ENCODE measurements at regions not wholly inside any gene's neighbourhood (a gene's known extent, or its start where the extent isn't known, plus 50 kb on each side); places are given as distances from the start of the nearest gene placed in this dataset.

- no peaks in the 10 kb centered on the region for H3K4me1 ChIP-seq (ENCODE audit: control insufficient read depth, extremely low read depth, insufficient read depth, low read length)
- no peak overlapping the region for H3K4me2 ChIP-seq (ENCODE audit: insufficient read depth, low read length)
- ChIA-PET CTCF (no interaction called here), POLR2A (no interaction called here)
- H3K9me1 ChIP-seq (replicated peaks; ENCODE audit: control insufficient read depth, extremely low read depth, insufficient read depth, low read length), result no peaks in the 10 kb centered on the region
- intact Hi-C loops (cut with micrococcal nuclease) (no loop called here), dilution Hi-C loops (cut with MboI; ENCODE audit: extremely low pct_ligation_motif_present, low sequenced_read_pairs) (no loop called here)
- no peaks in the 10 kb centered on the region for H4K20me1 ChIP-seq (replicated peaks; ENCODE audit: control insufficient read depth, extremely low read depth, insufficient read depth, low read length)
- no peak overlapping the region for H2AFZ ChIP-seq (ENCODE audit: low read depth, low read length)
- H3K9me3 ChIP-seq (replicated peaks; ENCODE audit: control insufficient read depth, insufficient read depth, low read length), result peaks cover 6% of the 10 kb centered on the region
- BruUV-seq (replicated peaks), result no TSS peak
- H3K9ac ChIP-seq (replicated peaks; ENCODE audit: extremely low read depth, insufficient read depth, low read length), result no peak overlapping the region
- TF ChIP-seq MAX (IDR thresholded peaks at IDR 0.05; ENCODE audit: insufficient read depth, insufficient read length), result no peak
- TF ChIP-seq POLR2A (IDR thresholded peaks at IDR 0.05; ENCODE audit: low read depth, low read length), result no peak
- TF ChIP-seq GATA2 (IDR thresholded peaks at IDR 0.05; ENCODE audit: insufficient read depth, insufficient read length, low read depth, low read length), result no peak
- no peak for TF ChIP-seq POLR2AphosphoS5 (IDR thresholded peaks at IDR 0.05; ENCODE audit: insufficient read depth, low read depth, low read length)
- TF ChIP-seq JUN (IDR thresholded peaks at IDR 0.05; ENCODE audit: borderline replicate concordance, insufficient read depth, insufficient read length, low read depth), result no peak
- no peak for TF ChIP-seq MYC (IDR thresholded peaks at IDR 0.05; ENCODE audit: low read depth, low read length)
- no peak for TF ChIP-seq EZH2 (IDR thresholded peaks at IDR 0.05; ENCODE audit: borderline replicate concordance, low read depth, low read length, severe bottlenecking)
- TF ChIP-seq CTCF (IDR thresholded peaks at IDR 0.05; ENCODE audit: extremely low read depth in 1 of 2, insufficient read depth in 1 of 2, low read depth in 1 of 2, low read length in 2 of 2), result no peak
- TF ChIP-seq FOS (IDR thresholded peaks at IDR 0.05; ENCODE audit: borderline replicate concordance, insufficient read depth, low read length), result no peak
- no peak for FAIRE-seq
- H3K36me3 ChIP-seq (ENCODE audit: control insufficient read depth in 2 of 2, extremely low read depth in 1 of 2, insufficient read depth in 2 of 2, low read length in 2 of 2), result no peaks in the 10 kb centered on the region
- H3K27ac ChIP-seq (ENCODE audit: insufficient read depth, low read depth, low read length), result no peak overlapping the region
- no peak for DNase-seq (ENCODE audit: low read depth, low spot score)
- no peaks in the 10 kb centered on the region for H3K27me3 ChIP-seq (ENCODE audit: control insufficient read depth in 2 of 2, insufficient read depth in 2 of 2, low read length in 2 of 2)
- no peak overlapping the region for H3K4me3 ChIP-seq (replicated peaks in 1 of 3; ENCODE audit: insufficient read depth in 1 of 3, low read depth in 1 of 3, low read length in 3 of 3)
- no peaks in the 10 kb centered on the region for H3K79me2 ChIP-seq (ENCODE audit: control insufficient read depth, insufficient read depth, low read length)
Measured at GRCh38 chr5:23437011-23437410, 70.4 kb upstream of the PRDM9 start.
